22Rv1 (cell line): ENCODE measurements at regions not wholly inside any gene's neighbourhood (a gene's known extent, or its start where the extent isn't known, plus 50 kb on each side); places are given as distances from the start of the nearest gene placed in this dataset.

Experiments used
- ZFX ChIP-seq: fragments of 450-650 bp; IDR thresholded peaks from 2 replicates; pipeline ENCODE4 v1.6.1; 2017; ENCODE audit warnings: antibody characterized with exemption, borderline replicate concordance
- TF ChIP-seq, protein P1 (sequence below): fragments of 450-650 bp; IDR thresholded peaks from 2 replicates; pipeline ENCODE4 v1.5.1; 2017; ENCODE audit warnings: mild to moderate bottlenecking

DNA sequence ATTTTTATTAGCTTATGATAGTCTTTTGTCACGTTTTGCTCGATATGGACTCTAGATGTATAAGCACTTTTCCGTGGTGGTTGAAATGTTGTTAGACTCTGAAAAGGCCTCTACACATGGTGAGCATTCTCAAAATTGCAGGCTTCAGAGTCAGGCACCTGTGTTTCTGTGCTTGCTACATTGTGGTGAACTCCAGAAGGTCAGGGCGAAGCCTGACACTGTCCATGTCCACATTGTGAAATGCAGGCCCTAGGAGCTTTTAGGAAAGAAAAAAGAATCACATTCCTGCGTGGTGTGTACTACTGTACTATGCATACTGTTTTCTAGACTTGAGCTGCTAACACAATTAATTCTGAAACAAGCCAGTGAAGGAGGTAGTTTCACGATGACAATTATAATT is 86.3 kb downstream of the HS3ST1 start:
- TF ChIP-seq, protein P1, sequence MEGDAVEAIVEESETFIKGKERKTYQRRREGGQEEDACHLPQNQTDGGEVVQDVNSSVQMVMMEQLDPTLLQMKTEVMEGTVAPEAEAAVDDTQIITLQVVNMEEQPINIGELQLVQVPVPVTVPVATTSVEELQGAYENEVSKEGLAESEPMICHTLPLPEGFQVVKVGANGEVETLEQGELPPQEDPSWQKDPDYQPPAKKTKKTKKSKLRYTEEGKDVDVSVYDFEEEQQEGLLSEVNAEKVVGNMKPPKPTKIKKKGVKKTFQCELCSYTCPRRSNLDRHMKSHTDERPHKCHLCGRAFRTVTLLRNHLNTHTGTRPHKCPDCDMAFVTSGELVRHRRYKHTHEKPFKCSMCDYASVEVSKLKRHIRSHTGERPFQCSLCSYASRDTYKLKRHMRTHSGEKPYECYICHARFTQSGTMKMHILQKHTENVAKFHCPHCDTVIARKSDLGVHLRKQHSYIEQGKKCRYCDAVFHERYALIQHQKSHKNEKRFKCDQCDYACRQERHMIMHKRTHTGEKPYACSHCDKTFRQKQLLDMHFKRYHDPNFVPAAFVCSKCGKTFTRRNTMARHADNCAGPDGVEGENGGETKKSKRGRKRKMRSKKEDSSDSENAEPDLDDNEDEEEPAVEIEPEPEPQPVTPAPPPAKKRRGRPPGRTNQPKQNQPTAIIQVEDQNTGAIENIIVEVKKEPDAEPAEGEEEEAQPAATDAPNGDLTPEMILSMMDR = no peak
- TF ChIP-seq ZFX = no peak
